ENCODE measurements at regions not wholly inside any gene's neighbourhood (a gene's known extent, or its start where the extent isn't known, plus 50 kb on each side); places are given as distances from the start of the nearest gene placed in this dataset.
A peak's percentile ranks its signal among the peaks of the same experiment; 100 is the strongest.
"Not testable (repeated sequence)": the region's sequence is repeated elsewhere in the genome, so short reads cannot be mapped to it uniquely, and the experiment has no call there.

DNA sequence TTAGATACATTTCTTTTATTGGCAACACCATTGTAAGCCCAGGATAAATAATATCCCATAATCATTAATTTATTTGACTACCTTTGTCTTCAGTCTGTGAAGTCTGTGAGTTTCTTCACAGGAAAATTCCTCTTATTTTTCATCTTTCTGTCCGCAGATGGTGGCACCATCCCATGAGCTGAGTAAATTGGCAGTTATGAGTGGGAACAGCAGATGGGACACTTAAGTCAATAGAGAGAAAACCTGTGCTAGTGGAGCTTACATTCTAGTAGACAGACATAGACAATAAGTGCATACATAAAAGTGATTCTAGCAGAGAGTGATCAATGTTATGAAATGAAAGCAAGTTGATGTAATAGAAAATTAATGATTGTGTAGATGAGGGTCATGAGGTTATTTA, 638.2 kb upstream of the MIR17HG start:
- DNase-seq, result no peak

DNA sequence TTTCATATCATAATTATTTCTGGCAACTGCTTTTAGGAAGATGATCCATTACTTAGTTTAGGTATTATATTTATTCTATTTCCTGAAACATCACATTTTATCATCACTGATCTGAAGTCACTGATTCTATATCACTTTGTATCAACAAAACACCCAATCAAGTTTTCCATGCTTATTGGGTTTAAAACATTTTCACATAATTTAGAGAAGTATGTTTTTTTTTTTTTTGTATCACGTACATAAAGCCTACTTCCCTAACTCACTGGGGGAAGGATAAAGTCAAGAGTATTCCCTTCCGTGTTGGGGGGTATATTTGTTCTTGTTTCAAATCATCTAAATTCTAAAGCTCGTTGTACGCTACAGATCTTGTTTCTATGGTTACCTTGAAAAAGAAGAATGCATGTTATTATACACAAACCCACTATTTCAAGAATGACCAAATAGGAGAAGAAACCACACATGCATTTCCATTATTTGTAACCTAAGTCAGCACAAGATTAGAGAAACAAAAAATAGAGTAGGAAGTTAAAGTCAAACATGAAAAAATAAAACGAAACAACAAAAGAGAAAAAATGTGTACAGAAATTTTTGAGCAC, 637.2 kb upstream of the MIR17HG start:
- no peak for DNase-seq

DNA sequence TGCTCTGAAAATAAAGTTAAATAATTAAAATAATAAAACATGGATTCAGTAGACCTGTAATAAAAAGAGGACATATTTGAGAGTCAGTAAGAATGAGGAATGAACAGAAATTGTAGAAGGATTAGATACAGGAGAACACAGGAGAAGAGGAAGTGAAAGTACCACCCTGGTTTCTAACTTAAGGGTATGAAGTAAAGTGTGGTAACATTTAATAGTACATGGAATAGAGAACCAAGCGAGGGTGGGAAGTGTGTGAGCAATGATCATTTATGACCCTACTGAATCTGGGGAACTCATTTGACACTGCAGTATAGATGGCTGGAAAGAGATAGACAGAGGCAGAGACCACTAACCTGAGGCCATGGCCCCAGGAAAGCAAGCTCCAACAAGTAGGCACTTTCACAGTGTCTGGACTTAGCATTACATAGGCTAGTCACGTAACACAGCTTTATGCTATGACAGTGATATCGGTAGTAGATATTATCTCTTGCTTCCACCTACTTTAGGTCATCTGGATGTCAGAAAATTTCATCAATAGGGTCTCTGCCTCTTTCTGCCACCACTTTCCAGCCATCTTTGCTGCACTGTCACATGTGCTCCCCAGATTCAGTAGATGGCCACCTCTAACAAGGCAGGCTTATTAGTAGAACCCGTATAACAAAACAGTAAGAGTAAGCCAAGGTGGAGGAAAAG, 633.9 kb upstream of the MIR17HG start:
- DNase-seq, result no peak

DNA sequence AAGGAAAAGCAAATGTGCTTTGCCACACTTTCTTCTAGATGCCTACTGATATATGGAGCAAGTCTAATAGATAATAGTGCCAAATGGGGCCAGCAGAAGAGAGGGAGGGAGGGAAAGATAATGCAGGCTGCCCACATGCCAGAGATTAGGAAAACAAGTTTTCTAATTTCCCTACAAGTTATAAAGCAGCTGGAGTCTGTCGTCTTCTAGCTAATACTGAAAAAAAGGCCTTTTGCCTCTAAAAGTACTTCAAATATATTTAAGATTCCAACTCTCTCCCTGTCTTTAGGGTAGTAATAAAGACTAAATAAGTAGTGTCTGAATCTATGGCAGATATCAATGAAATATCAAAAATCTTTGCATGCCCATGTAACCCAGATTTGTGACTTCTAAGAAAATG, 632.0 kb upstream of the MIR17HG start:
- no peak for DNase-seq

DNA sequence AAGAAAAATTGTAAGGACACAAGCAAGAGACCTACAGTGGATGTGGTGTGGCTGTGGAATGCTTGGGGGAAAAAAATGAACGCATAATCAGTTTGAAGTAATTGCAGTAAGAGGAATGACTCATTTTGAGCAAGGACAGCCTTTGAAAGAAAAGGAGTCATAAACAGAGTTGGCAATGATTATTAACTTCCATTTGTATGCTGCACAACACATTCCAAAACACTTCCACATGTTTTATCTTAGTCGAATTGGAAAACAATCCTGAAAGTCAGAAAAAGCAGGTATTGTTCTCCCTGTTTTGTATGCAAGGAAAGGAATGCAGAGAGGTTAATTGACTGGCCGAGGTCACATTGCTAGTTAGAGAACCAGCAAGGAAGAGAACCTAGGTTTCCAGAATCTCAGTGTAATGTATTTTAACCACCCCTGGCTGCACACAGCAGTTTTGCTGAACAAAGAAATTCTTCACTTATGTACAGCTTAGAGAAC, 630.0 kb upstream of the MIR17HG start:
- DNase-seq, result peak; percentile 54

- no peak for DNase-seq
Observed at GRCh38 chr13:90719461-90719860, 628.0 kb upstream of the MIR17HG start.

DNA sequence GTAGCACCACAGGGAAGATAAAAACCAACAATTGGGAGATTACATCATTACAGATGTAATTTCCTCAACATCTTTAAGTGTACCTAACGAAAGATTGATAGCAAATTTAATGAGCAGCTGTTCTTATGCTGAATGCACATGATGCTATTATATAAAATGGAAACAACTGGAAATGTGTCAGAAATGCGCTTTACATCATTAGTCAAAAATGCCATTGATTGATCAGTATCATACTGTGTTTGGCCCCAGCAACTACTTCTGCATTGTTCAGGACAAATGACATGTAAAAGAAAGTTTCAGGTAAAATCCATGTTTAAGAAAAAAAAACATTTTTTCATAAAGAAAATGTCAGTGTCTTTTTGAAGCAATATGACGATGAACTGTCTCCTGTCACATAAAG, 625.5 kb upstream of the MIR17HG start:
- DNase-seq, result no peak

DNA sequence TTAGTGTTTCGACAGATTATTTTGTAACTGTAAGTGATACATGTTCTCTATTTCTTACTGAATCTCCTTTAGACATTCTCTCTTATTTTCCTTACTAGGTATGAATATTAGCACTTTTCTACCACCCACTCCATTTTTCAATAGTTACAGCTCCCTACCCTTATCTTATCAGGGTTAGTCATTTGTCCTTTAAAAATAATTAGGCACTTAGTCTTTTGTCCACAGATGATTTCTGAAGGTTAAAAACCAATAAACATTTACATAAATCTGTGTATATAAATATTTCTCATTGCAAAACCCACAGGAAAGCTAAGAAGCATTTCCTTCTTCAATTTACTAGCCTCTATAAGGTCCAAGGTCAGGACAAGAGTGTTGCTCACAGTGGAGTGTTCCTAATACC, 624.1 kb upstream of the MIR17HG start:
- DNase-seq, result no peak

GRCh38 chr13:90726375-90726774, 621.1 kb upstream of the MIR17HG start:
- DNase-seq, result no peak

DNA sequence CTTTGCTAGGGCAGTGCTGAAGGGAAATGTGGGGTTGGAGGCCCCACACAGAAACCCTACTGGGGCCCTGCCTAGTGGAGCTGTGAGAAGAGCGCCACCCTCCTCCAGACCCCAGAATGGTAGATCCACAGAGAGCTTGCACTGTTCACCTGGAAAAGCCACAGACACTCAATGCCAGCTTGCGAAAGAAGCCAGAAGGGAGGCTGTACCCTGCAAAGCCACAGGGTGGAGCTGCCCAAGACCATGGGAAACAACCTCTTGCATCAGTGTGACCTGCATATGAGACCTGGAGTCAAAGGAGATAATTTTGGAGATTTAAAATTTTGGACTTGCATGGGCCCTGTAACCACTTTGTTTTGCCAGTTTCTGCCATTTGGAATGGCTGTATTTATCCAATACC, 615.4 kb upstream of the MIR17HG start:
- no peak for DNase-seq

- not testable (repeated sequence) for DNase-seq
Observed at GRCh38 chr13:90734497-90734896, 613.0 kb upstream of the MIR17HG start.

DNA sequence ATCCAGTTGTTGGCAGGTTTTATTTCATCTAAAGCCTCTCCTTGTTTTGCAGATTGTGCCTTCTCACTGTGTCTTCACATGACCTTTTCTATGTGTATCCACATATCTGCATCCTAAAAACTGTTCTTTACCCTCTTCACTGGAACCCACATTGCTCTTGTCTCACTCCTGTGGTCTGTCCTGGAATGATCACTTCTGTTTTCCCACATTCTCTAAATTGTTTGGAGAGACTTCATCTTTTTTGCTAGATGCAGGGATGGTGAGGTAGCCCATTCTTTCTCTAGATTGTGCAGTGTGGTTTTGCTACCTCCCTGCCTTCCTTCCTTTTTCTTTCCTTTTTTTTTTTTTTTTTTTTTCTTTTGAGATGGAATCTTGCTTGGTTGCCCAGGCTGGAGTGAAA, 608.6 kb upstream of the MIR17HG start:
- peak; percentile 56 for DNase-seq

DNA sequence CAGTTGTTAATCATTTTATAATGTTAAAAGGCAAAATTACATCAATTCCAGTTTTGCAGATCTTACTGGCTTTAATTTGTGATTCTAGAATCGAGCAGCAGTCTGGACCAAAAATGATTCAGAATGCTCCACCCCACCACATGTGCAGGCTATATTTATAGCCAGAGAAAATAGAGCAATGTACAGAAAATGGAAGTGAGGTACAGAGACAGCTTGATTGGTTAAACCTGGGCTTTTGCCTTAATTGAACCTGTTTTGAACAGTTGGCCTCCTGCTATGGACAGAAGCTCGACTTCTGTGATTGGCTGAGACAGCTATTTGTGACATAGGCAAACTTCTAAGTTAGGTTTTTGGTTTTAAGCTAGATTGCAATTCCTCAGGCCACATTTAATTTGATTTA, 607.4 kb upstream of the MIR17HG start:
- DNase-seq, result no peak

DNA sequence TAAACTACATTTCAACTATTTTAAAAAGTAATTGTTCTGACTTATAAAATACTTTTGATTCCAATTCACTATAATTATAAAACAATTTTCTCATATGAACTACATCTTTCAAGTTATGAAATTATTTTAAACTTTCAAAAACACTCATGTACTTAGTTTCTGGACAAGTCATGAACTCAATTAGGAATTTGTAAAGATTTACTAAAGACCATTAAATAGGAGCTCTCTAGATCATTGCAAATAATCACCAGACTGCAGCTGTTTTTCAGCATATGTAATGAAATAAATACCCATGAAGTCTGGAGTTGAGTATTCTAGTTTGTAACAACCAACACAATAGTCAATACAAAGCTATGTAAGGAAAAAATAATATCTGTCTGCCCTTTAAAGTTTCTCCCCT, 605.1 kb upstream of the MIR17HG start:
- DNase-seq, result no peak

- DNase-seq, result no peak
Observed at GRCh38 chr13:90746230-90746629, 601.3 kb upstream of the MIR17HG start.

- no peak for DNase-seq
Observed at GRCh38 chr13:90750021-90750420, 597.5 kb upstream of the MIR17HG start.

GRCh38 chr13:90751026-90751425, 596.5 kb upstream of the MIR17HG start:
- DNase-seq, result no peak

DNA sequence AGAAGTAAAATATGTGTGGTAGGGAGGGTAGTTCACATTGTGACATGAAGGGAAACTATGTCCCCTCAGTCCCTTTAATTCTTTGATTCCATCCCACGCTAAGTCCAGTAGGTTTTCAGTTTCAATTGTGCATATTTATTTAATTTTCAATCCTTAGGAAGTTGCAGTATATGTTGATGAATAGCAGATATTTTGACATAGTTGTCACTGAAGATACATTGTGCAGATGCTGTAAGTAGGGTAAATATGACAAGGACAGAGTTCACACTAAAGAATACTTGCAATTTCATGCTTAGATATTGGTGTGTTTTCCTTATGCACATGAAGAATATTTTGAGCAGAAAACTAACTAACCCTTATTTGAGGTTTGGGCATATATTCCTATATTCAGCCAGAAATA, 595.4 kb upstream of the MIR17HG start:
- DNase-seq, result no peak

GRCh38 chr13:90757127-90757680, 590.3 kb upstream of the MIR17HG start:
- no peak for DNase-seq

GRCh38 chr13:90760639-90761038, 586.8 kb upstream of the MIR17HG start:
- DNase-seq, result no peak

GRCh38 chr13:90763476-90764150, 583.9 kb upstream of the MIR17HG start:
- no peak for DNase-seq

- DNase-seq, result no peak
Observed at GRCh38 chr13:90766386-90766902, 581.0 kb upstream of the MIR17HG start.

DNA sequence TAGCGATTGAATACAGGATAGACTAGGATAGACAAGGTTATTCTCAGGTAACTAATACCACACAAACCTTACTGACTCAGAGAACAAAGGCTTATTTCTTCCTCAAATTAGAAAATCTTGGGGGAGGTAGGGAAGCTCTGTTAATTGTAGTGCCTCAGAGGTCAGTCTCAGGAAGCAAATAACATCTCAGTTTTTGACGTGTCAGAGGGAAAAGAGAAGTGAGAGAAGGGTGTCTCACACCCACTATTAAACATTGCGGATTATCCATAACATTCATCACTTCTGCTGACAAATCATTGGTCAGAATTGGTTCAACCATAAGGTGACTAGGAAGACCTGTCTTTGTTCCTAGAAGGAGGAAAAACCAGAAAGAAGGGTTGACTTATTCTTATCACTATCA, 579.4 kb upstream of the MIR17HG start:
- no peak for DNase-seq
